Natural killer cell (primary cell): ENCODE measurements at regions not wholly inside any gene's neighbourhood (a gene's known extent, or its start where the extent isn't known, plus 50 kb on each side); places are given as distances from the start of the nearest gene placed in this dataset.

Experiments used
- ATAC-seq, 3 donors: fragments of 150-1000 bp in 2 of 3; fragments of 200-7000 bp in 1 of 3; cut with Tn5 transposase; 1 replicate in 1 of 3; 2 replicates in 2 of 3; pipeline ENCODE4 v1.10.0; 2021; ENCODE audit warnings: mild to moderate bottlenecking in 2 of 3, moderate library complexity in 2 of 3
- DNase-seq, 2 donors: peaks; one replicate each; pipeline versions ENCODE4 v3.0.0 to v3.0.0-alpha.2; 2013 to 2021; ENCODE audit warnings: mixed read lengths in 1 of 2
- H3K27ac ChIP-seq: one replicate; pipeline ENCODE4 v1.5.1; 2013; ENCODE audit warnings: mild to moderate bottlenecking, low read length
- H3K27me3 ChIP-seq: one replicate; pipeline ENCODE4 v1.6.1; 2013; ENCODE audit warnings: low read length; ENCODE audit not compliant: control insufficient read depth, insufficient read depth
- H3K36me3 ChIP-seq: one replicate; pipeline ENCODE4 v1.6.1; 2013; ENCODE audit warnings: low read length; ENCODE audit not compliant: control insufficient read depth, insufficient read depth
- H3K4me1 ChIP-seq: one replicate; pipeline ENCODE4 v1.6.1; 2013; ENCODE audit warnings: low read length; ENCODE audit not compliant: control insufficient read depth, insufficient read depth
- H3K4me3 ChIP-seq: one replicate; pipeline ENCODE4 v1.5.1; 2013; ENCODE audit warnings: low read length
- H3K9me3 ChIP-seq: one replicate; pipeline ENCODE4 v1.6.1; 2013; ENCODE audit warnings: low read length; ENCODE audit not compliant: control insufficient read depth, insufficient read depth
- H3K27ac Mint-ChIP-seq, 2 donors: one replicate each; pipeline ENCODE4 v1.8.0; 2022; ENCODE audit warnings: mild to moderate bottlenecking in 2 of 2, mixed read lengths in 2 of 2, moderate library complexity in 1 of 2
- H3K27me3 Mint-ChIP-seq, 2 donors: one replicate each; pipeline ENCODE4 v1.8.0; 2022; ENCODE audit warnings: low read depth in 2 of 2, mixed read lengths in 2 of 2
- H3K36me3 Mint-ChIP-seq: one replicate; pipeline ENCODE4 v1.8.0; 2022; ENCODE audit warnings: mixed read lengths
- H3K4me1 Mint-ChIP-seq, 2 donors: one replicate each; pipeline ENCODE4 v1.8.0; 2022; ENCODE audit warnings: mixed read lengths in 2 of 2
- H3K4me3 Mint-ChIP-seq: one replicate; pipeline ENCODE4 v1.8.0; 2022; ENCODE audit warnings: mild to moderate bottlenecking, moderate library complexity, mixed read lengths
- H3K9me3 Mint-ChIP-seq, 2 donors: one replicate each; pipeline ENCODE4 v1.8.0; 2022; ENCODE audit warnings: mixed read lengths in 2 of 2
- WGBS: methylation state at CpG from one replicate; pipeline ENCODE4 v1.1.7; 2013; ENCODE audit warnings: missing lambda C conversion rate; ENCODE audit not compliant: insufficient coverage; 5-methylcytosine and 5-hydroxymethylcytosine counted together
- intact Hi-C: fragments of 100-400 bp; cut with micrococcal nuclease; formaldehyde crosslinking; loops from one replicate; pipeline ENCODE4 v1.14.2; 2022
- TF ChIP-seq, protein P1 (sequence below): fragments of 200-600 bp; IDR thresholded peaks from one replicate; pipeline ENCODE4 v1.8.0; 2022; ENCODE audit warnings: antibody characterized with exemption

DNA sequence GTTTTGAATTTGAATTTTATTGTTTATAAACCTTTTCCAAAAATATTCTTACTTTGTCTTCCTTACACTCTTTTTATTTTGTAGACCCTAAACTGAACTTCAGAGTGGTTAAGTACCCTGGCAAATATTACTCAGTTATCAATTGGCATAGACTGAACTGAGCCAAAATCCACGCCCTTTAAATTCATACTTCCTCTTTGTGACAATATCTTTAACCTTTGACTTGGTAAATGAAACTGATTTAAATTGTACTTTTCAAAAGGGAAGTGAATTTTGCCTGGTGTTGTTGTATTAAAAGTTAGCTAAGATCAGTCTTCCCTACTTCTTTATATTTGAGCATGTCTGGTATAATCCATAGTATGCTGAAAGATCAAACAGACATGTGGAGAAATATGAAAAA, 184.3 kb upstream of the USP15 start:
- TF ChIP-seq, protein P1, sequence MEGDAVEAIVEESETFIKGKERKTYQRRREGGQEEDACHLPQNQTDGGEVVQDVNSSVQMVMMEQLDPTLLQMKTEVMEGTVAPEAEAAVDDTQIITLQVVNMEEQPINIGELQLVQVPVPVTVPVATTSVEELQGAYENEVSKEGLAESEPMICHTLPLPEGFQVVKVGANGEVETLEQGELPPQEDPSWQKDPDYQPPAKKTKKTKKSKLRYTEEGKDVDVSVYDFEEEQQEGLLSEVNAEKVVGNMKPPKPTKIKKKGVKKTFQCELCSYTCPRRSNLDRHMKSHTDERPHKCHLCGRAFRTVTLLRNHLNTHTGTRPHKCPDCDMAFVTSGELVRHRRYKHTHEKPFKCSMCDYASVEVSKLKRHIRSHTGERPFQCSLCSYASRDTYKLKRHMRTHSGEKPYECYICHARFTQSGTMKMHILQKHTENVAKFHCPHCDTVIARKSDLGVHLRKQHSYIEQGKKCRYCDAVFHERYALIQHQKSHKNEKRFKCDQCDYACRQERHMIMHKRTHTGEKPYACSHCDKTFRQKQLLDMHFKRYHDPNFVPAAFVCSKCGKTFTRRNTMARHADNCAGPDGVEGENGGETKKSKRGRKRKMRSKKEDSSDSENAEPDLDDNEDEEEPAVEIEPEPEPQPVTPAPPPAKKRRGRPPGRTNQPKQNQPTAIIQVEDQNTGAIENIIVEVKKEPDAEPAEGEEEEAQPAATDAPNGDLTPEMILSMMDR = no peak
- no peaks in the 10 kb centered on the region for H3K9me3 ChIP-seq
- DNase-seq = no peak
- intact Hi-C loops = no loop called here
- Mint-ChIP-seq H3K9me3 (peaks cover 3 to 4% of the 10 kb centered on the region in 2 donors), H3K36me3 (no peaks in the 10 kb centered on the region), H3K4me1 (no peaks in the 10 kb centered on the region), H3K4me3 (no peak overlapping the region), H3K27me3 (no peaks in the 10 kb centered on the region), H3K27ac (no peak overlapping the region)
- ATAC-seq = no peak
- H3K36me3 ChIP-seq = no peaks in the 10 kb centered on the region
- no peaks in the 10 kb centered on the region for H3K4me1 ChIP-seq
- H3K27me3 ChIP-seq = no peaks in the 10 kb centered on the region
- no peak overlapping the region for H3K27ac ChIP-seq
- H3K4me3 ChIP-seq = no peak overlapping the region
- no CpG with 5 or more reads among the region's 1 CpG for WGBS

DNA sequence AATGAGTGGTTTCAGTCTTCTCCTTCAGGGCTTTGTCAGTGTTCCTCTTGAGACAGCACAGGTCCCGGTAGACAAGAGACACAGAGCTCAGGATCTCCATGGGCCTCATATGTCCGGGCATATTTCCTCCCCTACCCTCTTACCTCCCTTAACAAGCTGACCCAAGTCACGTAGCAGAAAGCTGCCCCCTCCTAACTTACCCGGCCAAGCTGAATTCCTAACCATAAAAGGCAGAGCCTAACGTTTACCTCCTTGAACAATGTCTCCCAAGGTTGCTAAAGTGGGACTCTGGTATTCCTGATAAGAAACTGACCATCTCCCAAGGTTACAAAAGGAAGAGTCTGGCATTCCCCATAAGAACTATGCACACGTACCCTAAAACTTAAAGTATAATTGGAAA, 182.2 kb upstream of the USP15 start:
- H3K36me3 Mint-ChIP-seq = no peaks in the 10 kb centered on the region
- H3K4me3 ChIP-seq = no peak overlapping the region
- no peak overlapping the region for H3K4me3 Mint-ChIP-seq
- WGBS = 80% methylated on average over 5 of the region's 6 CpGs
- no peaks in the 10 kb centered on the region for H3K4me1 ChIP-seq
- H3K27ac Mint-ChIP-seq = no peak overlapping the region
- no peaks in the 10 kb centered on the region for H3K4me1 Mint-ChIP-seq
- ATAC-seq (no peak), DNase-seq (no peak)
- H3K27me3 ChIP-seq = no peaks in the 10 kb centered on the region
- no peaks in the 10 kb centered on the region for H3K9me3 ChIP-seq
- H3K27ac ChIP-seq = no peak overlapping the region
- TF ChIP-seq, protein P1 = no peak
- H3K27me3 Mint-ChIP-seq = no peaks in the 10 kb centered on the region
- no peaks in the 10 kb centered on the region for H3K36me3 ChIP-seq
- intact Hi-C loops = no loop called here
- H3K9me3 Mint-ChIP-seq = peaks cover 0 to under 1% of the 10 kb centered on the region in 2 donors

DNA sequence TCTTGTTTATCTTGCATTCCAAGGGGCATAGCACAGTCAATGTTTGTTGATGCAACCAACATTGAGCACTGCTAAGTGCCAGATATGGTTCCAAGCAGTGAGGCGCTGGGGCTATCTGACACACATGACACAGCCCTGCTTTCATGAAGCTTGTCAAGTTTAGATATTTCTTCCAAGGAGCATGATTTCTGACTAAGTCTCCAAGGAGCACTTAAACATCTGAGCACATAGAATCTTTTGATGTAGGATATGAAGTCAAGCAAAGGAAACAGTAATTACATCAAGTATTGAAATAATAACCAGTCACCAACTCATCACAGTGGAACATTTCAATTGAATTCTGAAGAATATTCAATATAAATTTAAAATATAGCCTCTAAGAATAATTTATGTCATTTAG, 177.8 kb upstream of the USP15 start:
- TF ChIP-seq, protein P1 = no peak
- H3K36me3 Mint-ChIP-seq = no peaks in the 10 kb centered on the region
- Histone ChIP-seq H3K36me3 (no peaks in the 10 kb centered on the region), H3K4me1 (no peaks in the 10 kb centered on the region), H3K9me3 (no peaks in the 10 kb centered on the region), H3K27me3 (no peaks in the 10 kb centered on the region), H3K4me3 (no peak overlapping the region), H3K27ac (no peak overlapping the region)
- ATAC-seq (no peak), DNase-seq (no peak)
- H3K27ac Mint-ChIP-seq = no peak overlapping the region
- H3K4me3 Mint-ChIP-seq = no peak overlapping the region
- WGBS = 95% methylated on average over 1 of the region's 1 CpG
- H3K27me3 Mint-ChIP-seq = no peaks in the 10 kb centered on the region
- intact Hi-C loops = no loop called here
- H3K4me1 Mint-ChIP-seq = no peaks in the 10 kb centered on the region
- peaks cover 3 to 5% of the 10 kb centered on the region in 2 donors for H3K9me3 Mint-ChIP-seq

DNA sequence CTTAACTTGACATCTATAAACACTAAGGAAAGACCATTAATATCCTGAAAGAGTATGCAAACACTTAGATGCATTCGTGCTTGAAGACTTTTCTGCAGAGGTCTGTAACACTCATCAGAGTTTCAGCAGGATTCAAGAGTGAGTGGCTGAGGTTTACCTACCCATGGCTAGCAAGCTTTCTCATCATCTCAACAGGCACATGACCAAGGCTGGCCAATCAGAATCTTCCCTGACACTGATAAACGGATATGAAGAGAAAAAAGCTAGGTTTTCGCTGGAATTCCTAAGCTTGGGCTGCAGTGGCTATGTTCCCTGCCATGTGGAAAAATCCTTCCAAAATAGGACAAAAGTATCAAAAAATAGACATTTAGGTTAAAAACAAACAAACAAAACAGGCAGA, 162.1 kb upstream of the USP15 start:
- 89% methylated on average over 3 of the region's 3 CpGs for WGBS
- no peaks in the 10 kb centered on the region for H3K4me1 ChIP-seq
- no peaks in the 10 kb centered on the region for H3K27me3 ChIP-seq
- H3K27me3 Mint-ChIP-seq = no peaks in the 10 kb centered on the region
- DNase-seq (no peak), ATAC-seq (no peak)
- no peak overlapping the region for H3K4me3 ChIP-seq
- no peaks in the 10 kb centered on the region for H3K4me1 Mint-ChIP-seq
- peaks cover 0 to 2% of the 10 kb centered on the region in 2 donors for H3K9me3 Mint-ChIP-seq
- no peak overlapping the region for H3K27ac Mint-ChIP-seq
- H3K27ac ChIP-seq = no peak overlapping the region
- intact Hi-C loops = no loop called here
- no peak overlapping the region for H3K4me3 Mint-ChIP-seq
- H3K36me3 ChIP-seq = no peaks in the 10 kb centered on the region
- no peaks in the 10 kb centered on the region for H3K9me3 ChIP-seq
- no peaks in the 10 kb centered on the region for H3K36me3 Mint-ChIP-seq
- TF ChIP-seq, protein P1 = no peak
